T-helper 2 cell (primary cell): ENCODE measurements at regions not wholly inside any gene's neighbourhood (a gene's known extent, or its start where the extent isn't known, plus 50 kb on each side); places are given as distances from the start of the nearest gene placed in this dataset.

Experiments
- DNase-seq, 5 experiments: peaks; one replicate each; pipeline versions ENCODE4 v3.0.0 to v3.0.0-alpha.2; 2012 to 2022

DNA sequence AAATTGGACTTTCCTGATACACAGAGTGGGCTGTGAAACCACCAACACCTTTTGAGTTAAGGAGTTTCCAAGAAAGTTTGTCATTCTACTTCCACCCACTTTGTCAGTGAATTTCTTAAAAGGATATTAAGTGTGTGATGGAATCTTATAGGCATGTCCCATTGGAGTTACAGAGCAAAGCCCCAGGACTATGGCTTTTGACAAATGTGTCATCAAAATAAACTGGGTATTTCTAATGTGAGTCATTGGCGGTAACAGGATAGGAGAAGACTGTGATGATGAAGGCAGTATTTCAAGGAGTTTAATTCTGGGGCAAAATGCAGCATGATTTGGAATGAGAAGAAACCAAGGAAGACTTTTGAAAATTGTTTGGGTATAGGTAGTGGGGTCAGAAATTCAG is 1013.8 kb upstream of the EEF2KMT start:
- no peak for DNase-seq

DNA sequence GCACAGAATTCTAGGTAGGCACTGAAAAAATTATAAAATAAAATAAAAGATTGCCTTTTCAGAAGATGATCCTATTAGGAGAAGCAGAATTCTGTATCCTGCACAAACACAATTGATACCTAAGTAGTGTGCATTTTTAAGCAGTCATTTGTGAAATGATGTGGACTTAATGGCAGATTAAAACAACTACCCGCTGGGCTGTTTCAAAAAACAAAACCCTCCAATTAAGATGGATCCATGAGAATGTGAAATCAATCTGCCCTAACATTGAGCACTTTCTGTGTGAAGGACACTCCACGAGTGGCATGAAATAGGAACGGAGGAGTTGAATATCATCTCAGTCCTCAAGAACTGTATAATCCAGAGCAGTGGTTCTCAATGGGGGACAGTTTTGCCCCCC is 1012.8 kb upstream of the EEF2KMT start:
- no peak for DNase-seq

DNA sequence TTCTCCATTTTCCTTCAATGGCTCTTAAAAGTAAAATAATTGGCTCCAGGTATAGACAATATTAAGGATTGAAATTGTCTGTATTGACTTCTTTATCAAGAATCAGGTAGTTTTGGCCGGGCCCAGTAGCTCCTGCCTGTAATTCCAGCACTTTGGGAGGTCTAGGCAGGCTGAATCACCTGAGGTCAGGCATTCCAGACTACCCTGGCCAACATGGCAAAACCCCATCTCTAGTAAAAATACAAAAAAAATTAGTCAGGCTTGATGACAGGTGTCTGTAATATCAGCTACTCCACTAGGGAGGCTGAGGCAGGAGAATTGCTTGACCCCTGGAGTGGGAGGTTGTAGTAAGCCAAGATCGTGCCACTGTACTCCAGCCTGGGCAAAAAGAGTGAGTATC is 1008.5 kb upstream of the EEF2KMT start:
- no peak for DNase-seq

DNA sequence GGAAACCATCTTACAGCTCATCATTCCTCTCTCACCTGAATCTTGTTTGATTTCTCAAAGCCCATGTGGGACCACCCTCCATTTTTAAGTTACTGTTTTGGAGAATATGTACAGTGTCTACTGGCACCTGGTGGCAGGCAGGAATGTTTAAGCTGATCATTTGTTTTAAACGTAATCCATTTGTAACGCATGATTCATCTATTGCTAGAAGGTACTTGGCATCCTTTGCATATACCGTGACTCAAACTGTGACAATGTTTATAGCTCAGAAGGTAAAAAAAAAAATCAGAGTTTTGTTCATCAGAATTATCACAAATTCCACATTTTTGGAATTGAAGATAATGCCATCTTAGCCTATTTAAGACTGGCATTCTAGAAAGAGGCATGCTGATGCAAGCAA is 1007.5 kb upstream of the EEF2KMT start:
- no peak for DNase-seq

- DNase-seq = no peak
Observed at GRCh38 chr16:6104428-6104827, 1006.8 kb upstream of the EEF2KMT start.

DNA sequence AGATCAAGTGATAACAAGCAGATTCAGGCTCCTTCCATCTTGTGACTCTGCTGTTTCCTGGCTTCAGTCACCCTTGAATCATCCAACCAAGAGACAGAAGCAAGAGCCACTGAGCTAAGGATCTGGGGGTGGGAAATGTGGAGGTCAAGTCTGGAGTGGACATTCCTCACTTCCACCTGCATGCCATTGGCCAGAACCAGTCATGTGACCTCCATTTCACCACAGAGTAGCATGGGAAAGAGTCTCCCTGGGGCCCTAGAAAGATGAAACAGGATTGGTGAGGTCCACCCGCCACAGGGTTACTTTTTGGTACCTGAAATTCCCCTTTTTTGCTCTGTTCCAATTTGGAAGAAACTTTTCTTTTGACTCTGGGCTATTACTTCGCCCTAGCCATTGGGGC is 1006.0 kb upstream of the EEF2KMT start:
- DNase-seq = no peak

DNA sequence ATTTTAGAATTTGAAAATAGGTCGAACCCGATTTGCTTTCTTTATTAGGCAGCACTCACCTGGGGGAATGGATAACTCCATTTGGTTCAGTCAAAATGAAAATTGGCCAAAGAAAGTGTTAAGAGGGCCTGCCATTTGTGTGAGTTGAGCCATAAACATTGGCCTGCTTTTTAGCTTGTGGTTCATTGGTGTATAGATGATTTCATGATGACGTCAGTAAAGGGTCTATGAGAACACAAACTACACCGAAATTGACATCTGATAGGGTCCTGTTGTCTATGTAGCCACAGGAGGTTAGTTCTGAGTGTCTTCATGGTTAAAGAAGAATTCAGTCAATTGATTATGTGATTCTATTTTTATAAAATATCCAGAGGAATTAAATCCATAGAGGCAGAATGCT is 1001.5 kb upstream of the EEF2KMT start:
- DNase-seq = no peak

- DNase-seq = peak in 1 of 5 experiments; percentile 72
Observed at GRCh38 chr16:6096931-6097670, 999.5 kb upstream of the EEF2KMT start.

GRCh38 chr16:6095414-6095813 is 997.8 kb upstream of the EEF2KMT start:
- DNase-seq = no peak

GRCh38 chr16:6091021-6091420 is 993.4 kb upstream of the EEF2KMT start:
- no peak for DNase-seq

DNA sequence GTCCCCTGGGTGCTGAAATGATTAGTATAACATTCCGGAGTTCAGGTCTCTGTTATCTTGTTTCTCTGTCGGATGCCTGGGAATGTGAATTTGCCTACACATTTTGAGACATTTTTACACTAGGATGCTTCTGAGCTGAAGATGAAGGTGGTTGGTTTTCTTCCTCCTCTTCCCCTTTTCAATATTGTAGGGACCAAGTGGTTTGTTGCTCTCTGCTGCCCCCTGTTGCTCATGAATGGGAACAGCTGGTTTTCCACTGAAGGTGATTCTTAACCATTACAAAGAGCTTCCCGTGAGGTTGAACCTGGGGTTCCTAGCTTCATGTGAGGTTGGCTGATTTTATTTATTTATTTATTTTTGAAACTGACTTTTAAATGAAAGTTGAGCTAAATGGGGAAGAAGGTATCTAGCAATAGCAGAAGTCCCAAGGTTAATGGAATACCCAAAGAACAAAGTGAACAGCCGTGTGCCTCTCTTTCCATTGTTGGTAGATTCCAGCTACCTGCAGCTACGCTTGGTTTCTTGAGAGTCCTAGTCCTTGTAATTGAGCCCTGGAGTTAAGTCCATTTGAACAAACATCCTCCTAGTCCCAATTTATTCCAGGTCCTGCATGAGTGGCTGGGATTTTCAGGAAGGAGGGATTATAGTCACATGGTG is 983.9 kb upstream of the EEF2KMT start:
- peak in 1 of 5 experiments; percentile 60 for DNase-seq

GRCh38 chr16:6076631-6077030 is 979.0 kb upstream of the EEF2KMT start:
- DNase-seq = no peak

- no peak for DNase-seq
Observed at GRCh38 chr16:6068063-6068462, 970.5 kb upstream of the EEF2KMT start.

- DNase-seq = no peak
Observed at GRCh38 chr16:6066652-6067051, 969.1 kb upstream of the EEF2KMT start.

GRCh38 chr16:6063526-6063925 is 965.9 kb upstream of the EEF2KMT start:
- DNase-seq = no peak

- no peak for DNase-seq
Observed at GRCh38 chr16:6059671-6060070, 962.1 kb upstream of the EEF2KMT start.

DNA sequence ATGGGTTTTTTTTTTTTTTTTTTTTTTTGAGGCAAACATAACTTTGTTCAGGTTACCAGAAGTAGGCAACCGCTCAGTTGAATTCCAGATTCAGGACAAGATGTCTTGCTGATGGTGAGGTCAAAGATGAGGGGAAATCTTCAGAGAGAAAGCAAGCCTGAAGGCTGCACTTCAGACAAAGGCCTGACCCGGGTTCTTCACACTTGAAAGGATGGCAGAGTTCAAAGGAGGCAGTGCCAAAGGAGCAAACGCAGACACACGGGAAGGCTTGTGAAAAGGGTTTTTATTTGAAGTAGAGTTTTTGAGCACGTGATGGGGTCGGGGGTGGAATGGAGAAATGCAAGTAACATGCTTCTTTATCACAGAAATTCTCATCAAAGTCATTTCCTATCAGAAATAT is 960.2 kb upstream of the EEF2KMT start:
- DNase-seq = no peak

GRCh38 chr16:6048017-6048416 is 950.4 kb upstream of the EEF2KMT start:
- no peak for DNase-seq

GRCh38 chr16:6047325-6047724 is 949.7 kb upstream of the EEF2KMT start:
- DNase-seq = no peak

- DNase-seq = no peak
Observed at GRCh38 chr16:6038941-6039645, 941.5 kb upstream of the EEF2KMT start.

GRCh38 chr16:6035161-6035560 is 937.6 kb upstream of the EEF2KMT start:
- DNase-seq = no peak

GRCh38 chr16:6034511-6034910 is 936.9 kb upstream of the EEF2KMT start:
- DNase-seq = no peak

- DNase-seq = no peak
Observed at GRCh38 chr16:6032438-6032837, 934.8 kb upstream of the EEF2KMT start.

DNA sequence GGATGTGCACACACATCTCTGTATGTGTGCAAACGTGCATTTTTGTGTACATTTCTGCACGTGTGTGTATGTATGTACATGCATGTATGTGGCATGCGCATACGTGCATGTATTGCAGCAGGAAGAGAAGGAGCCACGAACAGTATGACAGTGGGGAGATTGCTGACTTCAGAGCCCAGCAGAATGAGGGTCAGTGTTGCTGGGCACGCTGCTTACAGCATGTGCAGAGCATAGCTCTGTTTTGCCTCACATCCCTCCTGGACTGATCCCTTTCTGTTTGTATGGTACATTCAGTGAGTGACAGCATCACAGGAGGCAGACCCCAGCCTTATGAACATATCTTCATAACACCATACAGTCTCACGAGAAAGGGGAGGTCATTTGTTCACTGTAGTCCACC is 934.0 kb upstream of the EEF2KMT start:
- DNase-seq = no peak
